T-helper 2 cell treated with Interferon-gamma antibody and Interleukin-4, amounts not matched to agents 5 μg/mL and 100 μg/mL, for 36 hours (primary cell): ENCODE measurements at regions not wholly inside any gene's neighbourhood (a gene's known extent, or its start where the extent isn't known, plus 50 kb on each side); places are given as distances from the start of the nearest gene placed in this dataset.

Experiments used
- DNase-seq: peaks from one replicate; pipeline ENCODE4 v3.0.0; 2021; ENCODE audit warnings: low spot score
- H3K27ac Mint-ChIP-seq: one replicate; pipeline ENCODE4 v1.8.0; 2021; ENCODE audit warnings: mild to moderate bottlenecking, mixed read lengths
- H3K27me3 Mint-ChIP-seq: one replicate; pipeline ENCODE4 v1.8.0; 2021; ENCODE audit warnings: low read depth, mixed read lengths
- H3K36me3 Mint-ChIP-seq: one replicate; pipeline ENCODE4 v1.8.0; 2021; ENCODE audit warnings: low read depth, mixed read lengths
- H3K4me1 Mint-ChIP-seq: one replicate; pipeline ENCODE4 v1.8.0; 2021; ENCODE audit warnings: low read depth, mixed read lengths
- H3K4me3 Mint-ChIP-seq: one replicate; pipeline ENCODE4 v1.8.0; 2022; ENCODE audit warnings: mild to moderate bottlenecking, moderate library complexity, mixed read lengths
- H3K9me3 Mint-ChIP-seq: one replicate; pipeline ENCODE4 v1.8.0; 2021; ENCODE audit warnings: mixed read lengths

GRCh38 chrX:9191392-9191791, 157.5 kb upstream of the FAM9B start:
- H3K4me3 Mint-ChIP-seq: no peak overlapping the region
- no peak for DNase-seq
- H3K36me3 Mint-ChIP-seq: no peaks in the 10 kb centered on the region
- no peak overlapping the region for H3K27ac Mint-ChIP-seq
- H3K9me3 Mint-ChIP-seq: no peaks in the 10 kb centered on the region
- H3K4me1 Mint-ChIP-seq: peaks cover 7% of the 10 kb centered on the region
- H3K27me3 Mint-ChIP-seq: peaks cover 1% of the 10 kb centered on the region

- H3K27ac Mint-ChIP-seq: no peak overlapping the region
- no peaks in the 10 kb centered on the region for H3K36me3 Mint-ChIP-seq
- no peak for DNase-seq
- H3K4me3 Mint-ChIP-seq: no peak overlapping the region
- no peaks in the 10 kb centered on the region for H3K9me3 Mint-ChIP-seq
- peaks cover 1% of the 10 kb centered on the region for H3K27me3 Mint-ChIP-seq
- peaks cover 7% of the 10 kb centered on the region for H3K4me1 Mint-ChIP-seq
Observed at GRCh38 chrX:9195199-9195880, 161.4 kb upstream of the FAM9B start.

GRCh38 chrX:9196961-9197640, 163.2 kb upstream of the FAM9B start:
- no peaks in the 10 kb centered on the region for H3K36me3 Mint-ChIP-seq
- H3K27ac Mint-ChIP-seq: no peak overlapping the region
- peaks cover 7% of the 10 kb centered on the region for H3K4me1 Mint-ChIP-seq
- DNase-seq: no peak
- H3K4me3 Mint-ChIP-seq: no peak overlapping the region
- no peaks in the 10 kb centered on the region for H3K27me3 Mint-ChIP-seq
- no peaks in the 10 kb centered on the region for H3K9me3 Mint-ChIP-seq

- Mint-ChIP-seq H3K27me3 (peaks cover 4% of the 10 kb centered on the region), H3K9me3 (no peaks in the 10 kb centered on the region), H3K36me3 (no peaks in the 10 kb centered on the region), H3K4me3 (no peak overlapping the region), H3K4me1 (peaks cover 2% of the 10 kb centered on the region), H3K27ac (no peak overlapping the region)
- no peak for DNase-seq
Observed at GRCh38 chrX:9204560-9204959, 170.6 kb upstream of the FAM9B start.

- Mint-ChIP-seq H3K4me1 (peaks cover 2% of the 10 kb centered on the region), H3K36me3 (no peaks in the 10 kb centered on the region), H3K27ac (no peak overlapping the region), H3K9me3 (no peaks in the 10 kb centered on the region), H3K4me3 (no peak overlapping the region), H3K27me3 (peaks cover 4% of the 10 kb centered on the region)
- no peak for DNase-seq
Observed at GRCh38 chrX:9205599-9206223, 171.8 kb upstream of the FAM9B start.

GRCh38 chrX:9207142-9207541, 173.2 kb upstream of the FAM9B start:
- Mint-ChIP-seq H3K4me3 (peak overlapping the region; percentile 18), H3K27ac (no peak overlapping the region), H3K9me3 (no peaks in the 10 kb centered on the region), H3K4me1 (peaks cover 2% of the 10 kb centered on the region), H3K36me3 (no peaks in the 10 kb centered on the region), H3K27me3 (peaks cover 4% of the 10 kb centered on the region)
- DNase-seq: no peak

GRCh38 chrX:9211269-9211668, 177.3 kb upstream of the FAM9B start:
- no peak overlapping the region for H3K27ac Mint-ChIP-seq
- no peak overlapping the region for H3K4me3 Mint-ChIP-seq
- no peak for DNase-seq
- no peaks in the 10 kb centered on the region for H3K36me3 Mint-ChIP-seq
- H3K27me3 Mint-ChIP-seq: peaks cover 7% of the 10 kb centered on the region
- no peaks in the 10 kb centered on the region for H3K9me3 Mint-ChIP-seq
- H3K4me1 Mint-ChIP-seq: no peaks in the 10 kb centered on the region

GRCh38 chrX:9221781-9222180, 187.9 kb upstream of the FAM9B start:
- Mint-ChIP-seq H3K9me3 (peaks cover 4% of the 10 kb centered on the region), H3K27me3 (peaks cover 2% of the 10 kb centered on the region), H3K4me3 (no peak overlapping the region), H3K4me1 (peaks cover 2% of the 10 kb centered on the region), H3K36me3 (no peaks in the 10 kb centered on the region), H3K27ac (no peak overlapping the region)
- no peak for DNase-seq

GRCh38 chrX:9222299-9222698, 188.4 kb upstream of the FAM9B start:
- Mint-ChIP-seq H3K27ac (no peak overlapping the region), H3K36me3 (no peaks in the 10 kb centered on the region), H3K27me3 (peaks cover 2% of the 10 kb centered on the region)

GRCh38 chrX:9227276-9227675, 193.3 kb upstream of the FAM9B start:
- Mint-ChIP-seq H3K4me3 (no peak overlapping the region), H3K4me1 (peaks cover 7% of the 10 kb centered on the region), H3K27me3 (peaks cover 2% of the 10 kb centered on the region), H3K36me3 (peaks cover 3% of the 10 kb centered on the region), H3K9me3 (peaks cover 4% of the 10 kb centered on the region), H3K27ac (no peak overlapping the region)
- DNase-seq: no peak

More at GRCh38 chrX:9222299-9222698, 188.4 kb upstream of the FAM9B start:
- DNase-seq: no peak
- peaks cover 2% of the 10 kb centered on the region for H3K4me1 Mint-ChIP-seq
- no peak overlapping the region for H3K4me3 Mint-ChIP-seq
- peaks cover 4% of the 10 kb centered on the region for H3K9me3 Mint-ChIP-seq

- Mint-ChIP-seq H3K27me3 (no peaks in the 10 kb centered on the region), H3K4me3 (no peak overlapping the region), H3K36me3 (peaks cover 3% of the 10 kb centered on the region), H3K27ac (no peak overlapping the region), H3K4me1 (peaks cover 9% of the 10 kb centered on the region), H3K9me3 (no peaks in the 10 kb centered on the region)
- DNase-seq: peak; percentile 6
Observed at GRCh38 chrX:9231491-9231890, 197.6 kb upstream of the FAM9B start.

GRCh38 chrX:9233141-9233540, 199.2 kb upstream of the FAM9B start:
- H3K4me1 Mint-ChIP-seq: peaks cover 9% of the 10 kb centered on the region
- H3K4me3 Mint-ChIP-seq: no peak overlapping the region
- H3K36me3 Mint-ChIP-seq: peaks cover 3% of the 10 kb centered on the region
- no peaks in the 10 kb centered on the region for H3K9me3 Mint-ChIP-seq
- no peaks in the 10 kb centered on the region for H3K27me3 Mint-ChIP-seq
- no peak overlapping the region for H3K27ac Mint-ChIP-seq
- no peak for DNase-seq

- Mint-ChIP-seq H3K4me1 (peaks cover 9% of the 10 kb centered on the region), H3K27ac (no peak overlapping the region), H3K36me3 (peaks cover 3% of the 10 kb centered on the region), H3K4me3 (no peak overlapping the region), H3K9me3 (no peaks in the 10 kb centered on the region), H3K27me3 (no peaks in the 10 kb centered on the region)
- no peak for DNase-seq
Observed at GRCh38 chrX:9234315-9234714, 200.4 kb upstream of the FAM9B start.

- Mint-ChIP-seq H3K4me3 (no peak overlapping the region), H3K27ac (no peak overlapping the region), H3K9me3 (no peaks in the 10 kb centered on the region), H3K27me3 (no peaks in the 10 kb centered on the region), H3K36me3 (peaks cover 3% of the 10 kb centered on the region), H3K4me1 (peaks cover 9% of the 10 kb centered on the region)
- DNase-seq: no peak
Observed at GRCh38 chrX:9235722-9236121, 201.8 kb upstream of the FAM9B start.
